ENCODE measurements at regions not wholly inside any gene's neighbourhood (a gene's known extent, or its start where the extent isn't known, plus 50 kb on each side); places are given as distances from the start of the nearest gene placed in this dataset.

DNA sequence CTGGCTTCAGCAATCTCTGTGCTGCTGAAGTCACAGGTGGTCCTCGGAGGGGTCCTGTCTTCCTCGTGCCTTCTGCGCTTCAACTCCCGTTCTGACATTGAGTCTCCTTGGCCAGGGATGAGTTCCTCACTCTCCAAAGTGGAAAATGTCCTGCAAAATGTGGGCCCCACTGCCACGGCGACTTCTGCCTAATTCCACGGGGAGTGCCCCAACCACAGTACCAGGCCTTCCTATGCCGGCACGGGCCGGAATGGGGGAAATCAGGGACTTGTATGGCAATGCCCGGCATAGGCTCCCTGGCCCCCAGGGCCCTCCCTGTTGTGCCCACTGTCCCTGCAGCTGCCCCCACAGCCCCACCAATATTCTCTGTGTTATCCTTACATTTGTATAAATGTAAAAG is 420.5 kb downstream of the TCERG1L start:
- DNase-seq (ENCODE audit: low spot score): no peak
- TF ChIP-seq, protein P1, sequence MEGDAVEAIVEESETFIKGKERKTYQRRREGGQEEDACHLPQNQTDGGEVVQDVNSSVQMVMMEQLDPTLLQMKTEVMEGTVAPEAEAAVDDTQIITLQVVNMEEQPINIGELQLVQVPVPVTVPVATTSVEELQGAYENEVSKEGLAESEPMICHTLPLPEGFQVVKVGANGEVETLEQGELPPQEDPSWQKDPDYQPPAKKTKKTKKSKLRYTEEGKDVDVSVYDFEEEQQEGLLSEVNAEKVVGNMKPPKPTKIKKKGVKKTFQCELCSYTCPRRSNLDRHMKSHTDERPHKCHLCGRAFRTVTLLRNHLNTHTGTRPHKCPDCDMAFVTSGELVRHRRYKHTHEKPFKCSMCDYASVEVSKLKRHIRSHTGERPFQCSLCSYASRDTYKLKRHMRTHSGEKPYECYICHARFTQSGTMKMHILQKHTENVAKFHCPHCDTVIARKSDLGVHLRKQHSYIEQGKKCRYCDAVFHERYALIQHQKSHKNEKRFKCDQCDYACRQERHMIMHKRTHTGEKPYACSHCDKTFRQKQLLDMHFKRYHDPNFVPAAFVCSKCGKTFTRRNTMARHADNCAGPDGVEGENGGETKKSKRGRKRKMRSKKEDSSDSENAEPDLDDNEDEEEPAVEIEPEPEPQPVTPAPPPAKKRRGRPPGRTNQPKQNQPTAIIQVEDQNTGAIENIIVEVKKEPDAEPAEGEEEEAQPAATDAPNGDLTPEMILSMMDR (IDR thresholded peaks at IDR 0.05; ENCODE audit: extremely low read depth, missing control alignments): no peak

DNA sequence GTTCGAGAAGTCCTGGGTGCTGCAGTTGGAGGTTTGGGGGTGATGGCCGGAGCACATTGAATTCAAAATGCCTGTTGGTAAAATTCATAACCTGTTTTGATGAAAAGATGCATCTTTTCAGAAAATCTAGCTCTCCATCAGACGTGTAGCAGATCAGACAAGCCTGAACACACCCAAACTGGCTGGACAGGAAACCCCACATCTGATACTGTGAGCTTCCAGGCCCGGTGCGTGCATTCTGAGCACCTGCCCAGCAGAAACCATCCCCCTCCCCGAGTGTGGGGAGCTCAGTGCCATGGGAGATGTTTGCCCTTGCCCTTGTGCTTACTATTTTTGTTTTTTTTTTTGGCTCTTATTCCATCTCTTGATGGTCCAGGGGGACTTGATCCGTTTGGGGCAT is 417.1 kb downstream of the TCERG1L start:
- TF ChIP-seq, protein P1 (IDR thresholded peaks at IDR 0.05; ENCODE audit: extremely low read depth, missing control alignments): no peak
- no peak for DNase-seq (ENCODE audit: low spot score)

DNA sequence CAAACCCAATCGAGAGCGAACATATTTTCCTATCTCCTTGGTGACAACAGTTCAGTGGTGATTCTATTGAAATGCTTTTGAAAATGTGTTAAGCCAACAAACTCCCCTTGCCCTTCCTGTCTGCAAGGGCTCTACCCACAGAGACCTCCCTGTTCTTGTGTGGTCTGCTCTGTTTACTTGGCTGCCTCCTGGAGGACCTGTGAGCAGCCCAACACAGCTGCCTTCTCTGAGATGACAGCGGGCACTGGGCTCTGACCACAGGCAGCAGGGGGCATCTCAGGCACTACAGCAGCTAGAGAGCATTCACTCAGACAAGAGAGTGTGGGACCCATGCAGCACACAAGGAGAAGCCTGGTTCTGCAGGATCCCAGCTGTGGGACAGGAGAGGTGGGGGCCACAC is 416.4 kb downstream of the TCERG1L start:
- DNase-seq (ENCODE audit: low spot score): no peak
- TF ChIP-seq, protein P1 (IDR thresholded peaks at IDR 0.05; ENCODE audit: extremely low read depth, missing control alignments): no peak

DNA sequence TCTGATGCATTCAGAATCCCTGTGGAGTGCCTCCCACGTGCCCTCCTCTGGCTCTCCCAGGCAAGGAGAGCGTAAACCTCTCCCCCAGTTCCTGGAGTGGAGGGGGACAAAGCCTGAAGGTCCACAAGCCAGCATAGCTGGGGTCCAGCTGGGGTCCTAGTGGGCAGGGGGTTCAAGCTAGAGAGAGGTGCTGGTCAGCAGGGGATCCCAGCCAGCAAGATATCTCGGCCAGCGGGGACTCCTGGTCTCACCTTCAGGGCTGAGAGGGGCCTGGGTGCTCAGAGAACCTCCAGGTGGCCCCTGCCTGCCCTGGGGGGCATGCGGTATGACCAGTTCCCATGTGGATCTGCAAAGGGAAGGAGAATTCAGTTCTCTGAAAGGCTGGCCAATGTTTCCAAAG is 413.7 kb downstream of the TCERG1L start:
- TF ChIP-seq, protein P1 (IDR thresholded peaks at IDR 0.05; ENCODE audit: extremely low read depth, missing control alignments): no peak

DNA sequence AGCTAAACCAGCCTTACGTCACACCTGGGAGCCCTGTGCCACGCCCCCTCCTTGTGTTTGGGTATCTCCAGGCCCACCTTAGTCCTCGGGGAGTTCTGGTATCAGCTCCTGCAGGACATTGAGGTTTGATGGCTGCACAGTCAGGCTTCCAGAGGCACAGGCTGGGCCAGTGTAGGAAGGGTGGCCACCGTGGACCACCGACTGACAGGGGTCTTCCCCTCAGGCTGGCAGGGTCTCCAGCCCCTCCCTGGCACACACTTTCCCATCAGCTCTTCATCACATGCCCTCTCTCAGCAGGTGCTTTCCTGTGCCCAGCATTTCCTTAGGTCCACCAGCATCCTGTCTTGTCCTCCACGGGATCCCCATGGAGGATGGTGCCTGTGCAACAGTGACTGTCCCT is 413.1 kb downstream of the TCERG1L start:
- TF ChIP-seq, protein P1 (IDR thresholded peaks at IDR 0.05; ENCODE audit: extremely low read depth, missing control alignments): no peak
- no peak for DNase-seq (ENCODE audit: low spot score)

More for the DNA sequence above, 413.7 kb downstream of the TCERG1L start:
- DNase-seq (ENCODE audit: low spot score): no peak

DNA sequence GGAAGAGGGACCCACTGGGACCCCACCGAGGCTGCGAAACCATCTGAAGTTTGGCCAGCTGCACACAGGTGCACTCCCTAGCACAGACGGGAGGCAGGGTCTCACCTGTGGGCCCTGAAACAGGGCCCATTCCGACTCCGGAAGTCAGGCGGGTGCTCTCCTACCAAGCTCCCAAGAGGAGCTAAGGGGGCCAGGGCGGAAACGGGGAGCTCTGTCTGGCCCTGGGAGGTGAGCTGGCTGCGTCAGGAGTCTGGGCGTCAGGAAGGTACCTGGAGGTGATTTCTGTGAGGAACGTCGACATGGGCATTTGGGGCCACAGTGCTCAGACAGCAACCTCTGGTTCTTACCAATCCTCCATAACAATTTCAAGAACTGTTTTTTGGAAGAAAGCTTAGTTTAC is 411.7 kb downstream of the TCERG1L start:
- TF ChIP-seq, protein P1 (IDR thresholded peaks at IDR 0.05; ENCODE audit: extremely low read depth, missing control alignments): no peak
- DNase-seq (ENCODE audit: low spot score): no peak

DNA sequence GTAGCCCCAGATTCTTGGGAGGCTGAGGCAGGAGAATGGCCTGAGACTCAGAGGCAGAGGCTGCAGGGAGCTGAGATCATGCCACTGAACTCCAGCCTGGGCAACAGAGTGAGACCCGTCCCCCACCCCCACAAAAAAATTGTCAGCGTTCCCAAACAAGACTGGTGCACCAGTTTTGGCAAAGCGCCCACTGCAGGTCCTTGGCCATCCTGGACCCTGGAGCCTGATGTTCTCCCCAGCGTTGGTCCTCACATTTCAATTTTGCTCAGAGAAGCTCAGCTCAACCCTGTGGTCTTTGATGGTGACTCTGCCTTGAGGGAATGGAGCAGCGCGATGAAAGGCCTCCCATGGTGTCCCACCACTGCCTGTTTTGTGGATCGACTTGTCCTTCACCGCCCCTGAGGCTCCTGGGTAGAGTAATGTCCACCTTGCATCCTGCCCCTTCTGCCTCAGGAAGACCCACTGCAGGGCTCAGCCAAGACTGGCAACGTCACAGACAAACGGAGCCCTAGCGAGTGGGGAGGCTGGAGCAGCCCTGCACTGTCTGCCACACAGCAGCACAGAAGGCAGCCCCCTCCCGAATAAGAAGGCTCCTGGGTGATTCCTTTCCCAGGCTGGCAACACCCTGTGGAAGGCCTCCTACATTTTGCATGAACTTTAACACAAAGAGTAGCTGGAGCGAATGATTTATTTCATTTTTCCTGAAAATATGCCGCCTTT is 410.9 kb downstream of the TCERG1L start:
- no peak for DNase-seq (ENCODE audit: low spot score)
- TF ChIP-seq, protein P1 (IDR thresholded peaks at IDR 0.05; ENCODE audit: extremely low read depth, missing control alignments): no peak
